BJ (cell line): ENCODE measurements at regions not wholly inside any gene's neighbourhood (a gene's known extent, or its start where the extent isn't known, plus 50 kb on each side); places are given as distances from the start of the nearest gene placed in this dataset.

Experiments
- CTCF ChIA-PET: fragments of 350-600 bp; formaldehyde crosslinking; extraction: SDS; loops from one replicate; lab custom pipeline; 2021; ENCODE audit warnings: antibody characterized with exemption, inconsistent platforms; lab: Yijun Ruan, JAX
- POLR2A ChIA-PET: fragments of 300-600 bp; sonication (Branson Sonifier 250); formaldehyde crosslinking; extraction: SDS; loops from one replicate; lab custom pipeline; 2021; ENCODE audit warnings: antibody characterized with exemption; lab: Charles Lee
- DNase-seq: peaks from one replicate; pipeline ENCODE4 v3.0.0-alpha.2; 2011; ENCODE audit warnings: low read depth
- H3K27me3 ChIP-seq: 2 replicates; pipeline ENCODE4 v1.6.0; 2011; ENCODE audit warnings: low read length; ENCODE audit not compliant: control insufficient read depth, insufficient read depth
- H3K36me3 ChIP-seq: 2 replicates; pipeline ENCODE4 v1.5.1; 2011; ENCODE audit warnings: low read length; ENCODE audit not compliant: control insufficient read depth, insufficient read depth
- H3K4me3 ChIP-seq: 2 replicates; pipeline ENCODE4 v1.5.1; 2011; ENCODE audit warnings: low read depth, mild to moderate bottlenecking, control low read depth, low read length
- TF ChIP-seq, protein P1 (sequence below): IDR thresholded peaks from 2 replicates; pipeline ENCODE4 v1.5.1; 2011; ENCODE audit warnings: low read depth, mild to moderate bottlenecking, control low read depth, inconsistent platforms, low read length, moderate library complexity; ENCODE audit not compliant: insufficient read depth

DNA sequence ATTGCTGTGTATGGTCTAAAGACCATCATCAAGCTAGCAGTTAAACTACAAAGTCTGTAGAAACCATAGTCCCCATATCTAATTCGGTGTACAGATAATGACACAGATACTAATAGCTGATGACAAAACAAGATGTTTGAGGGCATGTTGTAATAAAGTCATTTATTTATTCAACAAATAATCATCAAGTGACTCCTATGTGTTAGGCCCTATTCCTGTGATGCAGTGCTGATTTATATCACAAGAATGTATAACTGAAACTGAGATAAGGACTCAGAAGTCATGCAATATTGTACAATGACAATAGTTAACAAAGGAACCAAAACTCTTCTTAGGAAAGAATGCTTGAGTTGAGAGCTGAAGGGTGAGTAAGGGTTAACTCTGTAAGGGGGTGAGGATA lies 315.0 kb upstream of the NR3C2 start:
- ChIA-PET POLR2A (no interaction called here), CTCF (no interaction called here)
- H3K27me3 ChIP-seq, result no peaks in the 10 kb centered on the region
- TF ChIP-seq, protein P1, sequence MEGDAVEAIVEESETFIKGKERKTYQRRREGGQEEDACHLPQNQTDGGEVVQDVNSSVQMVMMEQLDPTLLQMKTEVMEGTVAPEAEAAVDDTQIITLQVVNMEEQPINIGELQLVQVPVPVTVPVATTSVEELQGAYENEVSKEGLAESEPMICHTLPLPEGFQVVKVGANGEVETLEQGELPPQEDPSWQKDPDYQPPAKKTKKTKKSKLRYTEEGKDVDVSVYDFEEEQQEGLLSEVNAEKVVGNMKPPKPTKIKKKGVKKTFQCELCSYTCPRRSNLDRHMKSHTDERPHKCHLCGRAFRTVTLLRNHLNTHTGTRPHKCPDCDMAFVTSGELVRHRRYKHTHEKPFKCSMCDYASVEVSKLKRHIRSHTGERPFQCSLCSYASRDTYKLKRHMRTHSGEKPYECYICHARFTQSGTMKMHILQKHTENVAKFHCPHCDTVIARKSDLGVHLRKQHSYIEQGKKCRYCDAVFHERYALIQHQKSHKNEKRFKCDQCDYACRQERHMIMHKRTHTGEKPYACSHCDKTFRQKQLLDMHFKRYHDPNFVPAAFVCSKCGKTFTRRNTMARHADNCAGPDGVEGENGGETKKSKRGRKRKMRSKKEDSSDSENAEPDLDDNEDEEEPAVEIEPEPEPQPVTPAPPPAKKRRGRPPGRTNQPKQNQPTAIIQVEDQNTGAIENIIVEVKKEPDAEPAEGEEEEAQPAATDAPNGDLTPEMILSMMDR, result no peak
- no peaks in the 10 kb centered on the region for H3K36me3 ChIP-seq
- H3K4me3 ChIP-seq, result no peak overlapping the region
- no peak for DNase-seq

DNA sequence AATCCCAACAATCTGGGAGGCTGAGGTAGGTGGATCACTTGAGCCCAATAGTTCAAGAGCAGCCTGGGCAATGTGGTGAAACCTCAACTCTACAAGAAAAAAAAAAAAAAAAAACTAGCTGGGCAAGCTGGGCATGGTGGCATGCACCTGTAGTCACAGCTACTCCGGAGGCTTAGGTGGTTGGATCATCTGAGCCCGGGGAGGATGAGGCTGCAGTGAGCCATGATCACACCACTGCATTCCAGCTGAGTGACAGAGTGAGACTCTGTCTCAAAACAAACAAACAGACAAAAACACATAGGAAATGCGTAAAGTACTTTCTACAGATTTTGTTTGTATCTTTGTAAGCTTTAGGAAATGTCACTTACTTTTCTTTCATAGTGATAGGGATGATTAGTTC lies 307.2 kb upstream of the NR3C2 start:
- Histone ChIP-seq H3K4me3 (no peak overlapping the region), H3K36me3 (no peaks in the 10 kb centered on the region), H3K27me3 (no peaks in the 10 kb centered on the region)
- no peak for DNase-seq
- TF ChIP-seq, protein P1, result no peak
- ChIA-PET CTCF (interaction anchor here (0.6 kb wide), 1 partner anchor 172 kb away, joined by 3 read pairs; no protein-coding TSS in a partner anchor), POLR2A (no interaction called here)

DNA sequence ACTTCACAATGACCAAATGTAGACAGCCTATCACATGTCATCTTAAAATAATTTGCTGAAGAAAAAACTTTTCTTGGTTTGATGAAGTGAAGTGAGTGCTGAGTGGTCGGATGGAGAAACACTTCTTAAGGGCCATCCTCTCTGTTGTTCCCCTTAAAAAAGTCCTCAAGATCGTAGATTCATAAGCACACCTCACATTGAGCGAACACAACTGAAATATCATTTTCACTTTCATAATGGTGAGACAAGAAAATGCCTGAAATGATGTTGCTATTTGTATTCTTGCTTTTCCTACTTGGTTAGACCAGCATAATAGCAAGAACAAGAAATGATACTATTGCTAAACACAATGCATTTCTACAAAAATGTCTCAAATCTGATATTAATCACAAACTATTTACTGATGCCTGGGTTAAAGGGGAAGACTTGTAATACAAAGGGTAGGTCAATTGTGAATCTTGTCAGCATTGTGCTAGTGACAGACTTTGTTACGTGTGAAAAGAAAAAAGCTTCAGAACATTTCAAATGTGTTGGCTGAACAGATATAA lies 305.6 kb upstream of the NR3C2 start:
- DNase-seq, result no peak
- ChIA-PET POLR2A (no interaction called here), CTCF (no interaction called here)
- TF ChIP-seq, protein P1, result no peak
- Histone ChIP-seq H3K4me3 (no peak overlapping the region), H3K36me3 (no peaks in the 10 kb centered on the region), H3K27me3 (no peaks in the 10 kb centered on the region)

DNA sequence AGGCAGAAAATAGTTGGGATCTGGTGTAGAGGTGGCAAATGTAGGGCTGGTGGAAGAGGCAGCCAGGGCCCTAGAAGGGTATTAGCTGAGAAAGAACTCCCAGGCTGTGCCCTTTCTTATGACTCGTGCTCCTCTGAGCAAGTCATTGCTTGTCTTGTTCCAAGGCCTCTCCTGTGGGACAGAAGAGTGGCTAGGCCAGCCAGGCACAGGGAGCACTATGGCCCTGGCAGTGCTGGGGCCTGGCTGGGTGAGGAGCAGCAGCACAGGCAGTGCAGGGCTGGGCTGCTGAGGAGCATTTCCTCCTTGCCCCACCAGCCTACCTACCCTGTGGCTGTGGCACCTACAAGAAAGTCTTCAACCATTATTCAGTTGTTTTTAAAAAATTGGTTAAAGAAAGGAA lies 298.5 kb upstream of the NR3C2 start:
- no peaks in the 10 kb centered on the region for H3K27me3 ChIP-seq
- POLR2A ChIA-PET, result no interaction called here
- H3K36me3 ChIP-seq, result no peaks in the 10 kb centered on the region
- no peak overlapping the region for H3K4me3 ChIP-seq
- TF ChIP-seq, protein P1, result no peak
- CTCF ChIA-PET, result no interaction called here
- DNase-seq, result no peak

DNA sequence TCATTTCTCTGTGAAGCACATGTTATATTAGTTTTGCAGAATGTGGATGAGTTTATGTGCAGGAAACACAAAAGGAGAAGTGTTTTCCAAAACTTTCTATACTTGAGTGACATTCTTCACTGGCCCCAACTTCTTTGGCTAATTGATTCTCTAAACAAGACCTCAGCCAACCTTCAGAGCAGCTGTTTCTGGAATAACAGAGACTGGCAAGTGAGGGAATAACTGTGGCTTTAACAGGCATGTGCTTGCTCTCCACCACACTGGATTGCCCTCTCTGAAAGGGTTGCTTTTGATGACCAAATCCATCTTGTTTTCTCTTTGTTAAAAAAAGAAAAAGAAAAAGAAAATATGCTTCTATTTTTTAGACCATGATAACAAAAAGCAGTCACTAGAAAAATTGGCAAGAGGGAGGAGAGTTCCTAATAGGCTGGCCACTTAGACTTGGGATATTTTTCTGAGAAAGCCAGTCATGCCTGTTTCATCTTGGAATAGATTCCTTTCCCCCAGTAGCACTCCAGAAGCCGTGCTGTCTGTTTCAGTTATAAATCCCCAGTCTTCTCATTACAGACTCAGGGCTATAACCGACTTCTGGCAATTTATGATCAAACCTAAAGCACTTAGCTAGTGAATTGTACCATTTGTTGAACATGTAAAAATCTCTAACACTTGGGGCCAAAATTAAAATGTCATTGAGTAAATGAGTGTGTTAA lies 295.0 kb upstream of the NR3C2 start:
- no peak overlapping the region for H3K4me3 ChIP-seq
- H3K36me3 ChIP-seq, result no peaks in the 10 kb centered on the region
- DNase-seq, result no peak
- CTCF ChIA-PET, result no interaction called here
- TF ChIP-seq, protein P1, result no peak
- H3K27me3 ChIP-seq, result no peaks in the 10 kb centered on the region
- POLR2A ChIA-PET, result no interaction called here
